ENCODE measurements at regions not wholly inside any gene's neighbourhood (a gene's known extent, or its start where the extent isn't known, plus 50 kb on each side); places are given as distances from the start of the nearest gene placed in this dataset.

- H3K27me3 ChIP-seq (replicated peaks): no peaks in the 10 kb centered on the region
- no peaks in the 10 kb centered on the region for H3K4me1 ChIP-seq (replicated peaks)
- no peaks in the 10 kb centered on the region for H3K36me3 ChIP-seq
- no peaks in the 10 kb centered on the region for H3K9me3 ChIP-seq (replicated peaks)
- no peak for DNase-seq (ENCODE audit: low read depth in 1 of 2, low spot score in 2 of 2)
- no peak overlapping the region for H3K4me3 ChIP-seq
- H3K27ac ChIP-seq: no peak overlapping the region
Observed at GRCh38 chr6:148154668-148155067, 188.0 kb upstream of the SASH1 start.

- H3K27ac ChIP-seq: no peak overlapping the region
- H3K9me3 ChIP-seq (replicated peaks): no peaks in the 10 kb centered on the region
- H3K4me3 ChIP-seq: no peak overlapping the region
- H3K4me1 ChIP-seq (replicated peaks): no peaks in the 10 kb centered on the region
- DNase-seq (ENCODE audit: low read depth in 1 of 2, low spot score in 2 of 2): no peak
- H3K27me3 ChIP-seq (replicated peaks): no peaks in the 10 kb centered on the region
- H3K36me3 ChIP-seq: no peaks in the 10 kb centered on the region
Observed at GRCh38 chr6:148155293-148155692, 187.3 kb upstream of the SASH1 start.

- Histone ChIP-seq H3K27me3 (replicated peaks) (no peaks in the 10 kb centered on the region), H3K4me3 (no peak overlapping the region), H3K27ac (no peak overlapping the region), H3K36me3 (no peaks in the 10 kb centered on the region), H3K9me3 (replicated peaks) (no peaks in the 10 kb centered on the region), H3K4me1 (replicated peaks) (no peaks in the 10 kb centered on the region)
- DNase-seq (ENCODE audit: low read depth in 1 of 2, low spot score in 2 of 2): no peak
Observed at GRCh38 chr6:148157841-148158240, 184.8 kb upstream of the SASH1 start.

- Histone ChIP-seq H3K4me3 (no peak overlapping the region), H3K27ac (no peak overlapping the region), H3K4me1 (replicated peaks) (no peaks in the 10 kb centered on the region), H3K36me3 (no peaks in the 10 kb centered on the region), H3K9me3 (replicated peaks) (no peaks in the 10 kb centered on the region), H3K27me3 (replicated peaks) (no peaks in the 10 kb centered on the region)
- no peak for DNase-seq (ENCODE audit: low read depth in 1 of 2, low spot score in 2 of 2)
Observed at GRCh38 chr6:148164645-148165044, 178.0 kb upstream of the SASH1 start.

- Histone ChIP-seq H3K27ac (no peak overlapping the region), H3K27me3 (replicated peaks) (no peaks in the 10 kb centered on the region), H3K4me3 (no peak overlapping the region), H3K36me3 (no peaks in the 10 kb centered on the region), H3K4me1 (replicated peaks) (no peaks in the 10 kb centered on the region), H3K9me3 (replicated peaks) (no peaks in the 10 kb centered on the region)
- peak in 1 of 2 experiments; percentile 62 for DNase-seq (ENCODE audit: low read depth in 1 of 2, low spot score in 2 of 2)
Observed at GRCh38 chr6:148166339-148166968, 176.2 kb upstream of the SASH1 start.

GRCh38 chr6:148169706-148170105, 172.9 kb upstream of the SASH1 start:
- H3K27ac ChIP-seq: no peak overlapping the region
- no peaks in the 10 kb centered on the region for H3K36me3 ChIP-seq
- no peak overlapping the region for H3K4me3 ChIP-seq
- no peaks in the 10 kb centered on the region for H3K27me3 ChIP-seq (replicated peaks)
- H3K4me1 ChIP-seq (replicated peaks): no peaks in the 10 kb centered on the region
- no peak for DNase-seq (ENCODE audit: low read depth in 1 of 2, low spot score in 2 of 2)
- H3K9me3 ChIP-seq (replicated peaks): no peaks in the 10 kb centered on the region

- no peaks in the 10 kb centered on the region for H3K4me1 ChIP-seq (replicated peaks)
- no peaks in the 10 kb centered on the region for H3K27me3 ChIP-seq (replicated peaks)
- H3K27ac ChIP-seq: no peak overlapping the region
- DNase-seq (ENCODE audit: low read depth in 1 of 2, low spot score in 2 of 2): no peak
- H3K4me3 ChIP-seq: no peak overlapping the region
- no peaks in the 10 kb centered on the region for H3K9me3 ChIP-seq (replicated peaks)
- no peaks in the 10 kb centered on the region for H3K36me3 ChIP-seq
Observed at GRCh38 chr6:148170286-148170685, 172.4 kb upstream of the SASH1 start.

- Histone ChIP-seq H3K4me1 (replicated peaks) (no peaks in the 10 kb centered on the region), H3K27ac (no peak overlapping the region), H3K36me3 (no peaks in the 10 kb centered on the region), H3K4me3 (no peak overlapping the region), H3K9me3 (replicated peaks) (no peaks in the 10 kb centered on the region), H3K27me3 (replicated peaks) (no peaks in the 10 kb centered on the region)
- no peak for DNase-seq (ENCODE audit: low read depth in 1 of 2, low spot score in 2 of 2)
Observed at GRCh38 chr6:148173548-148173947, 169.1 kb upstream of the SASH1 start.

GRCh38 chr6:148175550-148176188, 167.0 kb upstream of the SASH1 start:
- Histone ChIP-seq H3K36me3 (no peaks in the 10 kb centered on the region), H3K9me3 (replicated peaks) (no peaks in the 10 kb centered on the region), H3K4me1 (replicated peaks) (peaks cover 3% of the 10 kb centered on the region; the same call in 1 of the 2 replicates), H3K27ac (no peak overlapping the region), H3K27me3 (replicated peaks) (no peaks in the 10 kb centered on the region), H3K4me3 (no peak overlapping the region)
- DNase-seq (ENCODE audit: low read depth in 1 of 2, low spot score in 2 of 2): no peak

GRCh38 chr6:148177589-148178233, 164.9 kb upstream of the SASH1 start:
- peaks cover 3% of the 10 kb centered on the region; the same call in 1 of the 2 replicates for H3K4me1 ChIP-seq (replicated peaks)
- DNase-seq (ENCODE audit: low read depth in 1 of 2, low spot score in 2 of 2): peak; percentile 53 to 70
- no peak overlapping the region for H3K4me3 ChIP-seq

GRCh38 chr6:148179786-148180185, 162.9 kb upstream of the SASH1 start:
- H3K9me3 ChIP-seq (replicated peaks): no peaks in the 10 kb centered on the region
- H3K4me3 ChIP-seq: no peak overlapping the region
- no peaks in the 10 kb centered on the region for H3K36me3 ChIP-seq
- peaks cover 3% of the 10 kb centered on the region; the same call in 1 of the 2 replicates for H3K4me1 ChIP-seq (replicated peaks)
- peak in 1 of 2 experiments; percentile 77 for DNase-seq (ENCODE audit: low read depth in 1 of 2, low spot score in 2 of 2)
- H3K27me3 ChIP-seq (replicated peaks): no peaks in the 10 kb centered on the region
- 0 out of 2 replicates have a peak overlapping the region, but pooled peaks have one; percentile 27 for H3K27ac ChIP-seq

More at GRCh38 chr6:148177589-148178233, 164.9 kb upstream of the SASH1 start:
- Histone ChIP-seq H3K27ac (no peak overlapping the region), H3K27me3 (replicated peaks) (no peaks in the 10 kb centered on the region), H3K9me3 (replicated peaks) (no peaks in the 10 kb centered on the region), H3K36me3 (no peaks in the 10 kb centered on the region)

- H3K9me3 ChIP-seq (replicated peaks): no peaks in the 10 kb centered on the region
- no peaks in the 10 kb centered on the region for H3K36me3 ChIP-seq
- peaks cover 3% of the 10 kb centered on the region; the same call in 1 of the 2 replicates for H3K4me1 ChIP-seq (replicated peaks)
- no peaks in the 10 kb centered on the region for H3K27me3 ChIP-seq (replicated peaks)
- DNase-seq (ENCODE audit: low read depth in 1 of 2, low spot score in 2 of 2): no peak
- H3K27ac ChIP-seq: no peak overlapping the region
- H3K4me3 ChIP-seq: no peak overlapping the region
Observed at GRCh38 chr6:148182378-148182777, 160.3 kb upstream of the SASH1 start.

- Histone ChIP-seq H3K27me3 (replicated peaks) (no peaks in the 10 kb centered on the region), H3K4me3 (no peak overlapping the region), H3K9me3 (replicated peaks) (no peaks in the 10 kb centered on the region), H3K4me1 (replicated peaks) (peaks cover 3% of the 10 kb centered on the region; the same call in 1 of the 2 replicates), H3K36me3 (no peaks in the 10 kb centered on the region), H3K27ac (no peak overlapping the region)
- DNase-seq (ENCODE audit: low read depth in 1 of 2, low spot score in 2 of 2): no peak
Observed at GRCh38 chr6:148183776-148184175, 158.9 kb upstream of the SASH1 start.

- Histone ChIP-seq H3K4me3 (no peak overlapping the region), H3K27me3 (replicated peaks) (no peaks in the 10 kb centered on the region), H3K27ac (no peak overlapping the region), H3K9me3 (replicated peaks) (no peaks in the 10 kb centered on the region), H3K4me1 (replicated peaks) (peaks cover 7% of the 10 kb centered on the region), H3K36me3 (no peaks in the 10 kb centered on the region)
- DNase-seq (ENCODE audit: low read depth in 1 of 2, low spot score in 2 of 2): no peak
Observed at GRCh38 chr6:148186916-148187315, 155.7 kb upstream of the SASH1 start.
